ENCODE measurements at regions not wholly inside any gene's neighbourhood (a gene's known extent, or its start where the extent isn't known, plus 50 kb on each side); places are given as distances from the start of the nearest gene placed in this dataset.

DNA sequence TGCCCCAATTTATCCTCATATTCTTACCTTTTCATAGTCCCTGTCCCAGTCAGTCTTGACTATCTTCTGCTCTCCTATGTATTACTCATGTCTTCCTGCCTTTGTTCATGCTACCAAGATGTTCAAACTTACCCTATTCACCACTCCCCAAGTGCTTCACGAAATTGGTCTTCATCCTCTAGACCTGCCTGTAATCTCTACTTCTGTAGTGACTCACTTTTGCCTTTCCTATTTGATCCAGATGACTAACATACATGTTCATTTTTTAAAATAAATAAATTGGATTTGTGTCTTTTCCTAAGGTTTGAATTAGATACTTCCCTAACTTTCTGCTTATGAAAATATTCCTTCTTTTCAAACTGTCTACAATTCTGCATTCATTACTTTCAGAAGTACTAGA is 107.7 kb upstream of the PPM1H start:
- TF ChIP-seq, protein P1, sequence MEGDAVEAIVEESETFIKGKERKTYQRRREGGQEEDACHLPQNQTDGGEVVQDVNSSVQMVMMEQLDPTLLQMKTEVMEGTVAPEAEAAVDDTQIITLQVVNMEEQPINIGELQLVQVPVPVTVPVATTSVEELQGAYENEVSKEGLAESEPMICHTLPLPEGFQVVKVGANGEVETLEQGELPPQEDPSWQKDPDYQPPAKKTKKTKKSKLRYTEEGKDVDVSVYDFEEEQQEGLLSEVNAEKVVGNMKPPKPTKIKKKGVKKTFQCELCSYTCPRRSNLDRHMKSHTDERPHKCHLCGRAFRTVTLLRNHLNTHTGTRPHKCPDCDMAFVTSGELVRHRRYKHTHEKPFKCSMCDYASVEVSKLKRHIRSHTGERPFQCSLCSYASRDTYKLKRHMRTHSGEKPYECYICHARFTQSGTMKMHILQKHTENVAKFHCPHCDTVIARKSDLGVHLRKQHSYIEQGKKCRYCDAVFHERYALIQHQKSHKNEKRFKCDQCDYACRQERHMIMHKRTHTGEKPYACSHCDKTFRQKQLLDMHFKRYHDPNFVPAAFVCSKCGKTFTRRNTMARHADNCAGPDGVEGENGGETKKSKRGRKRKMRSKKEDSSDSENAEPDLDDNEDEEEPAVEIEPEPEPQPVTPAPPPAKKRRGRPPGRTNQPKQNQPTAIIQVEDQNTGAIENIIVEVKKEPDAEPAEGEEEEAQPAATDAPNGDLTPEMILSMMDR (IDR thresholded peaks at IDR 0.05), result no peak
- TF ChIP-seq POLR2AphosphoS5 (IDR thresholded peaks at IDR 0.05), result no peak
- no peak for TF ChIP-seq POLR2A (IDR thresholded peaks at IDR 0.05)
- no peak for TF ChIP-seq EP300 (IDR thresholded peaks at IDR 0.05)
